ENCODE measurements at regions not wholly inside any gene's neighbourhood (a gene's known extent, or its start where the extent isn't known, plus 50 kb on each side); places are given as distances from the start of the nearest gene placed in this dataset.
"Not testable (repeated sequence)": the region's sequence is repeated elsewhere in the genome, so short reads cannot be mapped to it uniquely, and the experiment has no call there.

GRCh38 chr10:123378302-123378701, 224.1 kb downstream of the BUB3 start:
- DNase-seq (ENCODE audit: low read depth): no peak

- no peak for DNase-seq (ENCODE audit: low read depth)
Measured at GRCh38 chr10:123379156-123379555, 225.0 kb downstream of the BUB3 start.

GRCh38 chr10:123380491-123381085, 226.4 kb downstream of the BUB3 start:
- DNase-seq (ENCODE audit: low read depth): peak; percentile 29

GRCh38 chr10:123381224-123381623, 227.0 kb downstream of the BUB3 start:
- DNase-seq (ENCODE audit: low read depth): peak; percentile 27

GRCh38 chr10:123382491-123382890, 228.3 kb downstream of the BUB3 start:
- DNase-seq (ENCODE audit: low read depth): no peak

GRCh38 chr10:123385508-123386080, 231.4 kb downstream of the BUB3 start:
- no peak for DNase-seq (ENCODE audit: low read depth)

- DNase-seq (ENCODE audit: low read depth): no peak
Measured at GRCh38 chr10:123389520-123389919, 235.3 kb downstream of the BUB3 start.

- no peak for DNase-seq (ENCODE audit: low read depth)
Measured at GRCh38 chr10:123390332-123390731, 236.1 kb downstream of the BUB3 start.

- no peak for DNase-seq (ENCODE audit: low read depth)
Measured at GRCh38 chr10:123390874-123391273, 236.7 kb downstream of the BUB3 start.

- DNase-seq (ENCODE audit: low read depth): no peak
Measured at GRCh38 chr10:123391275-123392028, 237.2 kb downstream of the BUB3 start.

GRCh38 chr10:123392182-123392963, 238.2 kb downstream of the BUB3 start:
- no peak for DNase-seq (ENCODE audit: low read depth)

GRCh38 chr10:123393170-123393569, 239.0 kb downstream of the BUB3 start:
- no peak for DNase-seq (ENCODE audit: low read depth)

- no peak for DNase-seq (ENCODE audit: low read depth)
Measured at GRCh38 chr10:123394382-123394781, 240.2 kb downstream of the BUB3 start.

- DNase-seq (ENCODE audit: low read depth): not testable (repeated sequence)
Measured at GRCh38 chr10:123395234-123395633, 241.0 kb downstream of the BUB3 start.

- DNase-seq (ENCODE audit: low read depth): no peak
Measured at GRCh38 chr10:123395906-123396305, 241.7 kb downstream of the BUB3 start.

GRCh38 chr10:123398180-123398591, 244.0 kb downstream of the BUB3 start:
- DNase-seq (ENCODE audit: low read depth): no peak

- DNase-seq (ENCODE audit: low read depth): no peak
Measured at GRCh38 chr10:123398756-123399155, 244.6 kb downstream of the BUB3 start.

- no peak for DNase-seq (ENCODE audit: low read depth)
Measured at GRCh38 chr10:123399276-123399839, 245.2 kb downstream of the BUB3 start.

GRCh38 chr10:123402021-123402420, 247.8 kb downstream of the BUB3 start:
- DNase-seq (ENCODE audit: low read depth): no peak

GRCh38 chr10:123402656-123403055, 248.5 kb downstream of the BUB3 start:
- DNase-seq (ENCODE audit: low read depth): no peak

- DNase-seq (ENCODE audit: low read depth): no peak
Measured at GRCh38 chr10:123404357-123404756, 250.2 kb downstream of the BUB3 start.

- DNase-seq (ENCODE audit: low read depth): peak; percentile 12
Measured at GRCh38 chr10:123408660-123409059, 254.5 kb downstream of the BUB3 start.

Data from ELR (cell line).